Skeletal muscle satellite cell (primary cell): ENCODE measurements at regions not wholly inside any gene's neighbourhood (a gene's known extent, or its start where the extent isn't known, plus 50 kb on each side); places are given as distances from the start of the nearest gene placed in this dataset.

ENCODE experiments used
- H3K27me3 ChIP-seq: 2 replicates; pipeline ENCODE4 v1.7.0; 2013; ENCODE audit warnings: low read length; ENCODE audit not compliant: control insufficient read depth, insufficient read depth
- H3K36me3 ChIP-seq: 2 replicates; pipeline ENCODE4 v1.7.0; 2013; ENCODE audit warnings: mild to moderate bottlenecking, control low read depth, low read length; ENCODE audit not compliant: insufficient read depth
- H3K4me1 ChIP-seq: 2 replicates; pipeline ENCODE4 v1.7.0; 2013; ENCODE audit warnings: low read length; ENCODE audit not compliant: control insufficient read depth, insufficient read depth
- H3K4me2 ChIP-seq: 2 replicates; pipeline ENCODE4 v1.7.0; 2013; ENCODE audit warnings: mild to moderate bottlenecking, low read length
- H3K4me3 ChIP-seq: 2 replicates; pipeline ENCODE4 v1.7.0; 2013; ENCODE audit warnings: low read length
- H3K9ac ChIP-seq: 2 replicates; pipeline ENCODE4 v1.7.0; 2013; ENCODE audit warnings: mild to moderate bottlenecking, low read depth, low read length, moderate library complexity
- H3K9me3 ChIP-seq: replicated peaks from 2 replicates; pipeline ENCODE4 v1.7.0; 2013; ENCODE audit warnings: mild to moderate bottlenecking, control low read depth, low read length

DNA sequence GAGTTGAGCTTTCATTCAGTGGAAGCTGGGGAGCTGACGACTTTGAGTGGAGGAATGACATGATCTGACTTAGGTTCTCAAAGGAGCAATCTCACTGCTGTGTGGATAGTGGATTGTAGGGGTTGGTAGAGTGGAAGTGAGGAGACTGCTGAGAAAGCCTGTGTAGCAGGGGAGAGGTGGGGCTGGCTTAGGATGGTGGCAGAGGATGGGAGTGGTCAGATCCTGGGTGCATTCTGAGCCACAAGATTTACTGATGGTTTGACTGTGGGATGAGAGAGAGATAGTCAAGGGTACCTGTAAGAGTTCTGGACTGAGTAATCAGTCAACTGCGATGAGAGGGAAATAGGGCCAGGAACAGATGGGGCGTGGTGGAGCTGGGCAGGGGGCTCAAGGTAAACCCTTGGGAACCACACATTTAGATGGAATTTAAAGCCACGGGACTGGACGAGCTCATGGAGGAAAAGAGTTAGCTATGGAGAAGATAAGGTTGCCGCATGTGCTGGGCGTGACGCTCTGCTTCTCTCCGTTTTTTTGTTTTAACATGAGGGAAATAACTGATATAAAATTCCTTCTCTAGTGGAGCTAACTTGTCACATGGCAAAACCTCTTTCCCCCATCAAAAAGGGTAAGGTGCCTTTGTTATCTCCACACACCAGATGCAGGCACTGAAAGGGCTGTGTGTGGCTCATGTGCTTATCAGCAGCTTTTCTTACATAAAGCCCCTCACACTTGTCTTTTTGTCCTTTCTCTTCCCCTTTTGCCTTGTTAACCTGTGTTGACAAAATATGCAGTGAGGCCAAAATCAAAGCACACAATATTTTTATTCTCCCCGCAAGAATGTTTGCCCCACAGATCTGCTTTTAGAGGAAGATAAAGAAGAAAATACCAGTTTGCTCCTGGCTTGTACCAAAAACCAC lies 379.8 kb downstream of the TSN start:
- Histone ChIP-seq H3K4me3 (no peak overlapping the region), H3K9me3 (no peaks in the 10 kb centered on the region), H3K4me2 (no peak overlapping the region), H3K9ac (no peak overlapping the region), H3K27me3 (no peaks in the 10 kb centered on the region), H3K36me3 (no peaks in the 10 kb centered on the region), H3K4me1 (no peaks in the 10 kb centered on the region)

GRCh38 chr2:122136056-122136455 lies 380.6 kb downstream of the TSN start:
- Histone ChIP-seq H3K4me3 (no peak overlapping the region), H3K9me3 (no peaks in the 10 kb centered on the region), H3K9ac (no peak overlapping the region), H3K4me2 (no peak overlapping the region), H3K36me3 (no peaks in the 10 kb centered on the region), H3K27me3 (no peaks in the 10 kb centered on the region), H3K4me1 (no peaks in the 10 kb centered on the region)

DNA sequence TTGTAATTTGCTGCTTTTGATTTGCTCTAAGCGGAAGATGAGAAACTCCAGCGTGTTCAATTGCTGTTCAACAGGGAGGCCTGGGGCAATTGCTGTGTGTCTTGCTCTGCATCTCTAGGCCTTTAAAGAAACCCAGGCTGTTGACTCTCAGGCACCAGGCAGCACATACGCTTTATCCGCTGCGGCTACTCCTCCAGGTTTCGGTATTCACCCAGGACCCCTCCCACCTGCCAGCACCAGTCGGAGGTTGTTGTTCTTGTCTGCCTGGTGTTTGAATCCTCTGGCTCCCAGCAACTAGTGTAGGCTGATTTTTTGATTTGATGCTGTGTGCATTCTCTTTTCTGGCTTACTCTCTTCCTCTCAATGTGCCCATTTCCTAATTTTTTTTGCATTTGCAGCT lies 383.1 kb downstream of the TSN start:
- Histone ChIP-seq H3K36me3 (no peaks in the 10 kb centered on the region), H3K9me3 (no peaks in the 10 kb centered on the region), H3K4me2 (no peak overlapping the region), H3K27me3 (no peaks in the 10 kb centered on the region), H3K9ac (no peak overlapping the region), H3K4me1 (no peaks in the 10 kb centered on the region), H3K4me3 (no peak overlapping the region)

DNA sequence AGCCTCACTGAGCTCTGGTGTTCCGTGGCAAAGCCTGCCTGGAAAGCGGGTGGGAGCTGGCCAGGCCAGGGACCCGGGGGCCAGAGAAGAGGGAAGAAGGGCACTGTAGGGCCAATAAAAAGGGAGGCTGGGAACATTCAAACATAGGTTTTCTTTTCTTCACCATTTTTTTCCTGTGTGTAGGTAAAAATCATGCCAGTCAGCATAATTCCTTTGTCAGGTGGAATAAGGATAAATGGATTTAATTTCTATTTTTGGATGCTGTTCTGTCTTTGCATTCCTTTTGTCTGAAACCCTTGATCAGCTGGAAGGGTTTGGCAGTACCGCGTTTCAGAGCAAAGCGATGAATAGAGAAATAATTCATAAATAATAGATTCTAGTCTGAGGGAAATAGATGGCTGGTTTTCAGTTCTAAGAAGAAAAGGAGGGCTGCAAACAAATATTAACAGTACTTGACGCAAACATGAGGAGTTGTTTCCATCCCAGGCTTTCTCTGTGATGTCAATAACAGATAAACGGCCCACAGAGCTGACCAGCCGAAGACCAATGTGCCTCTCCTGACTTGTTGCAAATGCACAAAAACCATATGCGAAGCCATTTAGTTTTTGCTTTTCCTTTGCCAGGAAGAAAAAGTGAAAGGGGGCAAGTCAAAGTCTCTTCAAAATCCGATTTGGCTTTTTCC lies 384.4 kb downstream of the TSN start:
- H3K4me2 ChIP-seq = no peak overlapping the region
- no peaks in the 10 kb centered on the region for H3K27me3 ChIP-seq
- H3K9ac ChIP-seq = no peak overlapping the region
- no peak overlapping the region for H3K4me3 ChIP-seq
- H3K9me3 ChIP-seq = no peaks in the 10 kb centered on the region
- H3K36me3 ChIP-seq = no peaks in the 10 kb centered on the region
- H3K4me1 ChIP-seq = no peaks in the 10 kb centered on the region

DNA sequence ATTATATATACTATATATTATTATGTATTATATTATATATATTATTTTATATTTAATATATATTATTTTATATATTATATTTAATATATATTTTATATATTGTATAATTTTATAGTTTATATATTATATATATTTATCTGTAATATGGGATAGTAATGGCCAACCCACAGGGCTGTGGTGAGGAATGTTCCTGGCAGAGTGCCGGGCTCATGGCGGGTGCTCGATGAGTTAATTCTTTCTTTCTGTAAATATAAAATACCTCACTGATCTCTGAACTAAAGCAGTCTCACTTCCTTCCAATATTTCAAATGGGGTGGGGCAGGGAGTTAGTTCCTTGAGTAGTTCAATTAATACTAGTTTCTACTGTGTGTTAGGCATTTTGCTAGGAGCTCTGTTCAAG lies 389.4 kb downstream of the TSN start:
- Histone ChIP-seq H3K4me1 (no peaks in the 10 kb centered on the region), H3K36me3 (no peaks in the 10 kb centered on the region), H3K9ac (no peak overlapping the region), H3K27me3 (no peaks in the 10 kb centered on the region), H3K4me3 (no peak overlapping the region), H3K4me2 (no peak overlapping the region), H3K9me3 (no peaks in the 10 kb centered on the region)

DNA sequence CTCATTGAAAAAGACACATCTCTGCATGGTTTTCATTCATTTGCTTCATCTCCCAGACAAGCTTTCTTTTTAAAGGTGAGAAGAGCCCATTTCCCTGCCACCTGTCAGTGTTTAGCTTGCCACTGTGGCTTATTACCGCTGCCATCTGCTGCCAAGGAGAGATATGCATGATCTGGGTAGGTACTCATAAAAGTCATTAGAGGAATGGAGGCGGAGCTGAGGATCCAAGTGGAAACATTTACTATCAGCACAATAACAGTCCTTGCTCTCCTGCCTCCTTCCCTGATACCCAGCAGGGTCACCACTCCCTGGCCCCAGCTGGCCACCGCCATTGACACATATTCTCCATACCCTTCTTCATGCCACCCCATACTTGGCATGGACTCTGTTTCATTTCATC lies 390.4 kb downstream of the TSN start:
- no peak overlapping the region for H3K9ac ChIP-seq
- H3K4me2 ChIP-seq = no peak overlapping the region
- H3K9me3 ChIP-seq = no peaks in the 10 kb centered on the region

DNA sequence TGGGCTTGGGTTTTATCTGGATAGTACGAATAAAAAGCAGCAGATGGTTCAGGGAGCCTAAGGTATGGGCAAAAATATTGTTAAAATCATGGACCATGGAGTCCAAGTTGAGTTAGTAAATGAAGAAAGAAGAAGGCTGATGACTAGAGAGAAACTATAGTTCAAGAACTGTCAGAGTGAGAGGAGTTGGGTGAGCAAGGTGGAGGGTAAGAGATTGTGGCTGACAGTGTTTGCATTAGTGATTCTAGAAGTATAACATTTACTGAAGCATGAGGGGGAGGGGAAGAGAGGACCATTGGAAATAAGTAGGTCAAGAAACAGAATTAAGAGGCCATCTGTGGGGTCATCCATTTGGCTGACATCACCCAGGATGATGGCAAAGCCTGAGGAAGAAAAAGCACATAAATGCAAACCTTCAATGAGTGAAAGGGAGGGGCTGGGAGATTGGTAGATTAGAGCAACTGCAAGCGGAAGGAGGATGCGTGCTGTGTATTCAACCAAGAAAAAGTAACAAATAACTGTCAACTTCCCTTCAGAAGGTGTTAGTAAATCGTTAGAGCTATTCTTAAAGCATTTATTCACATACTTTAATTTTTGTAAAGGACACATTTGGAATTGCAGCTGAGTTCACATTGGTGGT lies 392.8 kb downstream of the TSN start:
- Histone ChIP-seq H3K36me3 (no peaks in the 10 kb centered on the region), H3K4me3 (no peak overlapping the region), H3K9ac (no peak overlapping the region), H3K4me2 (no peak overlapping the region), H3K27me3 (no peaks in the 10 kb centered on the region), H3K4me1 (no peaks in the 10 kb centered on the region), H3K9me3 (no peaks in the 10 kb centered on the region)

More for the DNA sequence above, 390.4 kb downstream of the TSN start:
- no peaks in the 10 kb centered on the region for H3K4me1 ChIP-seq
- no peak overlapping the region for H3K4me3 ChIP-seq
- H3K36me3 ChIP-seq = no peaks in the 10 kb centered on the region
- no peaks in the 10 kb centered on the region for H3K27me3 ChIP-seq

DNA sequence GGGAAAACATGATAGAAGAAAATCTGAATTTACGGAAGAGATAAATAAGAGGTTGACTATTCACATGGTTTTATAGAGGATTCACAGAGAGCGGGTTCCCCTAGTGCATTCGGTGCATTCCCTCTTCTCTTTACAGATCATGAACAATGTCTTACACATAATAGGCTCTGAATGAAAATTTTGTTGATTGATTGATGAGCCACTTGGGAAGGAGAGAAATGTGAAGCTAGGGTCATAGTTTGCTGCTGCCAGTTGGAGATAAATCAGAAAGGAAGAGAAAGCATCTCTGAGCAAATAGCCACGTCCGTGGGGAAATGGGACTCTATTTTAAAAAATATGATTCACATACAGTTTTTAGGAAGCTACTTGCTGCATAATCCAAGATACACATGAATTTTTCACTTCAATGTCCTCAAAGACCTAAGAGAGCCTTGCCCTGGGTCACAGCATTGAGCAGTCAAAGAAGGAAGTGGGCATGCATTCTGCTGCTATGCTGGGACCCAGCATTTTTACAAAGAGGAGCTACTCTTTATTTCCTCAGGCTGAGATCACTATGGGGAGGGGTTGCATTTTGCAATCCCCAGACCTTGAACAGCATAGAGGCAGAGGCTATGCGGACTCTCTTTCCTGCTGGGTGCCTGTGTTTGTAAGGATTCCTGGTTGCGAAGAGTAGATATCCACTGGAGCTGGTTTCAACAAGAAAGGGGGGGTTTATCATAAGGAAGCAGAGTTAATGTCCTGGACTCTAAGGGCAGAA lies 395.3 kb downstream of the TSN start:
- Histone ChIP-seq H3K9ac (no peak overlapping the region), H3K4me3 (no peak overlapping the region), H3K4me2 (no peak overlapping the region), H3K27me3 (no peaks in the 10 kb centered on the region), H3K36me3 (no peaks in the 10 kb centered on the region), H3K9me3 (no peaks in the 10 kb centered on the region), H3K4me1 (no peaks in the 10 kb centered on the region)

GRCh38 chr2:122152571-122152970 lies 397.1 kb downstream of the TSN start:
- Histone ChIP-seq H3K4me3 (no peak overlapping the region), H3K4me1 (no peaks in the 10 kb centered on the region), H3K4me2 (no peak overlapping the region), H3K9ac (no peak overlapping the region), H3K9me3 (no peaks in the 10 kb centered on the region), H3K27me3 (no peaks in the 10 kb centered on the region), H3K36me3 (no peaks in the 10 kb centered on the region)

DNA sequence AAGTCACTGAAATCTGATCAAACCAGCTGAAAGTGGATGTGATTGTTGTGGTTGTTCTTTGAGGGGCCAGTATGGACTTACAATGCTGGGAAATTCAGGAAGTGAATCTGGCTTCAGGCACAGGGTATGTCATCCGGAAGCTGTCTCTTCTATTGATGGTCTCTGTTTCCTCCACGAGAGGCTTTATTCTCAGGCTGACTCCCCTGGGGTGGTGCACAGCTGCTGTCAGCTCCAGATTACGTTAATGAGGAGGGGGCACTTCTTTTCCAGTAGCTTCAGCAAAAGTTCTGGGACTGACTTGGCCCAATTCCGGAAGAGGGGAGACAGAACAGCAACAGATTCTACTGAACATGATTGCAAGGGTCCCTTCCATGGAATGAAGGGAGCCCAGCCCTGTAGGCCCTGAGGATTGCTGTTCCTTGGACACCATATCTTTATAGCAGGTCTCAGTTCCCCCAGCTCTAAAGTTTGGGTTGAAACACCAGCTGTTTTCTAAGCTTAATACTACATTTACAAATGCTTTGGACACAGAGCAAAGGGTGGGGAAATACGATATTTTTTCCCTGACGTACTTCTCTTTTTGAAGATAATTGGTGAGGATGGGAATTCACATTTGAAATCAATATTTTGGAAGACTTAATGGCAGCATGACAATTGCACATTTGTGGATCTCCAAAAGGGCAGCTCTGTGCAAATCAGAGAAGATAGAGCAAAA lies 400.9 kb downstream of the TSN start:
- H3K36me3 ChIP-seq = no peaks in the 10 kb centered on the region
- H3K4me3 ChIP-seq = no peak overlapping the region
- no peaks in the 10 kb centered on the region for H3K9me3 ChIP-seq
- no peaks in the 10 kb centered on the region for H3K4me1 ChIP-seq
- no peak overlapping the region for H3K9ac ChIP-seq
- no peak overlapping the region for H3K4me2 ChIP-seq
- H3K27me3 ChIP-seq = no peaks in the 10 kb centered on the region

DNA sequence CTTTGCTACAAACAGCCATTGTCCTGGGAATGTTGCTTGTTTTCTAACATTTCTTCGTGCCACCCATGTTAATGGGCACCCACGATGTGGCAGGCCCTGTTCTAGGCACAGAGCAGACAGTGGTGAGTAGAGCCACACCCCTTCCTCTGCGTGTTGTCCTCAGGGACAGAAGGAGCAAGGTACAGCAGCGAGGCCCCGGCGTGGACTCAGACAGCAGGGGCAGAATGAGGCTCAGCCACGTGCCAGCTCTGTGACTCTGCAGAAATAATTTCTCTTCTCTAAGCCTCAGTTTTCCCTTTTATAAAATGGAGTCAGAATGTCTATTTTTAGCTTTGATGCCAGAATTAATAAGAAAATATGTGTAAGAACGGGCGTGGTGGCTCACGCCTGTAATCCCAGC lies 401.7 kb downstream of the TSN start:
- H3K9me3 ChIP-seq = no peaks in the 10 kb centered on the region
- no peak overlapping the region for H3K9ac ChIP-seq
- H3K36me3 ChIP-seq = no peaks in the 10 kb centered on the region
- no peak overlapping the region for H3K4me2 ChIP-seq
- no peaks in the 10 kb centered on the region for H3K4me1 ChIP-seq
- no peaks in the 10 kb centered on the region for H3K27me3 ChIP-seq
- H3K4me3 ChIP-seq = no peak overlapping the region
